ENCODE measurements at regions not wholly inside any gene's neighbourhood (a gene's known extent, or its start where the extent isn't known, plus 50 kb on each side); places are given as distances from the start of the nearest gene placed in this dataset.

GRCh38 chr3:152583963-152584362 is 251.0 kb upstream of the P2RY1 start:
- TF ChIP-seq POLR2A (IDR thresholded peaks at IDR 0.05), result no peak
- TF ChIP-seq CTCF (IDR thresholded peaks at IDR 0.05), result no peak

Data from body of pancreas (tissue), 4 donors.